Activated naive CD4-positive, alpha-beta T cell (primary cell): ENCODE measurements at regions not wholly inside any gene's neighbourhood (a gene's known extent, or its start where the extent isn't known, plus 50 kb on each side); places are given as distances from the start of the nearest gene placed in this dataset.
"Not testable (repeated sequence)": the region's sequence is repeated elsewhere in the genome, so short reads cannot be mapped to it uniquely, and the experiment has no call there.

Experiments used
- DNase-seq, 4 experiments: peaks; one replicate each; lab custom pipeline; 2025; lab: John Stamatoyannopoulos, UW

DNA sequence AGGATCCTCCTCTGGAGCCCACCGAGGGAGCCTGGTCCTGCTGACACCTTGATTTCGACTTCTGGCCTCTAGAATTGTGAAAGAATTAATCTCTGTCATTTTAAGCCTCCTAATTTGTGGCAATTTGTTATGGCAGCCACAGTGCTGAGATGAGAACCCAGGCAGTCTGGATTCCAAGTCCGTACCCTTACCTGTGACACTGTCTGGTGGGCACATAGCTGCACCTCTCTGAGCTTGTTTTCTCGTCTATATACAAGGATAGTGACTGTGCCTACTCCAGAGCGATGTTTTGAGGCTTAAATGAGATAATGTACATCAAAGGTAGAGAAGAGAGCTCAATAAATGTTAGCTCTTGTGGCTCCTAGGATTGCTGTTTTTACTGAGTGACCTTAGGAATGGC lies 128.4 kb upstream of the MPHOSPH6 start:
- no peak for DNase-seq

DNA sequence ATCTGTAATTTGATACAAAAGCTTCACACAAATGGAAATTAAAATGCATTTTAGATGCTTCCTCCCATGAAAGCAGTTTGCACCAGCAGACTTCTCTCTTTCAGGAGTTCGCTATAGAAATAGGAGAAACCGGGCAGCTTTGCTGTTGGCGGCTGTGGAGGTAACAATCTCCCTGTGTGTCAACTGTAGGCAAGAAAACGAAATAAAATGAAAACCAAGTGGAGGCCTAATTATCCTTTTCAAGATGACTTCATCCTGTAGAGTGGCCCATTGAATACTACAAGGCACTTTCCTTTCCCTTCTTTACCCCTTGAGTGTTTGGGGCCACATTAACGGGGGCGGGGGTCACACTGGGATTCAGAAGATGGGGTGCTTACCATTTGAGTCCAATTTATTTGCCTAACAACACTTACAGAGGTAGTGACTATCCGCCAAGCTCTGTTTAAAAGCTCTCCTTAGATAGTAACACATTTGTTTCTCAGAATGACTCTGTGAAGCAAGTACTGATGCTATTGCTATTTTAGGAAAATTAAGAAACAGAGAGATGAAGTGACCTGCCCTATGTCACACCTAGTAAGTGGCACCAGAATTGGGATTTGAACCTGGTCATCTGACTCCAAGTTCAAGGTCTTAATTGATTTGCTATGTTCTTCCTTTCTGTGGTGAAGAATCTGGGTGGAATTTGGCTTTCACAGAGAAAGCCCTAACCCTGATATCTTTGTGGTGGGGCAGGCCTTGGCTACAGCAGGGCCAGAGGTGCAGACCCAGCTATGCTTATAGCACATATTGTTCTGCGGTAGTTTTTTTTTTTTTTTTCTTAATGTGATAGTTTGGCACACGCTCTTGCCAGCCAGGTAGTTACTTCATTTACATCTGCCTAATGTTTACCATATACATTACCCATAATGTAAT lies 125.5 kb upstream of the MPHOSPH6 start:
- no peak for DNase-seq

DNA sequence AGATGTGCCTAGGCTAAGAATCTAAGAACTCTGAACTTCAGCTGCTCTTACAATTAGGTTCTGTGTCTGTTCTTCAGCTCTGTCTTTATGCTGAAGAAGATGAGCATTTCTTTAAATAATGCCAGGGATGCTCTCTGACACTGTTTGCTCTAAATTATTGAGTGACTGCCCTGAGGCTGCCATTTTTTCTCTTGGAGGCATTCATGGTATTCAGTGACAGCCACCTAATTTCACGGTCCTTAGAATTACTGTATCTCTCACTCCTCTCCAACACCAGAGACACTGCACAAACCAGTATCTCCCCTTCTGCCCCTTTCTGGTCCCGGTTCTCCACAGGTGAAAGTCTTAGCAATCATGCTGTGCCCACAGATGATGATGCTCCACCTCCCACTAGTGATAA lies 123.6 kb upstream of the MPHOSPH6 start:
- DNase-seq, result no peak

DNA sequence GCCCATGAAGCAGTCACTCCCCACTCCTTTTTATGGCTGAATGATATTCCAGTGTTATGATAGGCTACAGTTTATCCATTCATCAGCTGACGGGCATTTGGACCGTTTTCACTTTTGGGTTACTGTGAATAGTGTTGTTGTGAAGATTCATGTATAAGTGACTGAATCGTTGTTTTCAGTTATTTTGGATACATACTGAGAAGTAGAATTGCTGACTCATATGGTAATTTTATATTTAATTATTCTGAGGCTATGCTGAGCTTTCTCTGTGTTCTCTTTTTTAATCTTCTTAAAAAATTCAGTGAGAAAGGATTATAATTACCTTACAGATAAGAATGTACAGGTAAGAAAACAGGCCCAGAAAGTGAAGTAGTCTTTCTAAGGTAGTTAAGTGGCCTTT lies 117.9 kb upstream of the MPHOSPH6 start:
- DNase-seq, result no peak

DNA sequence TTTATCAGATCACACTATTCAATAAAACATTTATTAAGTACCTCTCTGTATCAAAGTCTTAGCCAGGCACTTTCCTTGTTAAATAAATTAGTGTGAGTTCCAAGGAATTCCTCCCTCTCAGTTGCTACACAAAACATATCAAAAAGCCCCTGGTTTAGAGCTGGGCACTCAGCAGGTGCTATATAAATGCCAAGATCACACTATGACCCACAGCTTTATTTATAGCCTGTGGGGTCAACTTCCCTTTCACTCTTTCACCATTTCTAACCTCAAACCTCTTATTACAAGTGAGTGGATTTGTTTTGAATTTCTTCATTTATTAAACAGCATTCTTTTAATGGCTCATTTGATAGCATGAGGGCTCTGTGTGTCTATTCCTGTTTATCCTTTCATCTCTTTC lies 112.6 kb upstream of the MPHOSPH6 start:
- no peak for DNase-seq

DNA sequence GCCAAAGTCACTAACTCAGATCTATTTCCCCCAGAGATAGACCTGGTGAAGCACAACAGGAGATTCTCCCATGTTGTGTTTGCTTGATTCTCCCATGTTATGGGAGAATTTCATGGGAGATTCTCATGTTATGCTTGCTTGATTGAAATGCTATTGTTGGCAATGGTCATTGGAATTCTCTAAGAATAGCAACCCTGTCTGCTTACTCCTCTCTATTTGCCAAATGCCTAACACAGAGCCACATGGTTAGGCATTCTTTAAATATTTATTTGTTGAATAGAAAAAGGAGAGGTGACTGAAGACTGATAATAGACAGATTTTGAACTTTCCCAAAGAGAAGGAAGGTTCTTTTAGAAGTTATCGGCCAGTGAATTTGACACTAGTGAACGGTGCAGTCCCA lies 111.5 kb upstream of the MPHOSPH6 start:
- DNase-seq, result no peak

DNA sequence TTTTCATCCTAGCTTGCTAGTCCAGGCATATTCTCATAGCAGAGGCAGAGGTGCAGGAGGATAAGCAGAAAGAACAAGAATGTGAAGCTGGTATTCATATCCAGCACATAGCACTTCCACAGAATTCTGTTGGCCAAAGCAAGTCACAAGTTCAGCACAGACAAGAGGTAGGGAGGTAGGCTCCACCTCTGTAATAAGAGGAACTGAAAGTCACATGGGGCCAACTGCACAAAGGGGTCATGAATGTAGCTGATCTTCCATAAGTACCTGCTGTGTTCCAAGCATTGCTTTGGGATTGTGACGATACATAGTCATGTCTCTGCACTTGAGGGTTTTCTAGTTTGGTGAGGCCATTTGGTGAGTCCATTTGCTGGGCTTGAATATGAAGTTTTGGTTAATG lies 110.8 kb upstream of the MPHOSPH6 start:
- no peak for DNase-seq

DNA sequence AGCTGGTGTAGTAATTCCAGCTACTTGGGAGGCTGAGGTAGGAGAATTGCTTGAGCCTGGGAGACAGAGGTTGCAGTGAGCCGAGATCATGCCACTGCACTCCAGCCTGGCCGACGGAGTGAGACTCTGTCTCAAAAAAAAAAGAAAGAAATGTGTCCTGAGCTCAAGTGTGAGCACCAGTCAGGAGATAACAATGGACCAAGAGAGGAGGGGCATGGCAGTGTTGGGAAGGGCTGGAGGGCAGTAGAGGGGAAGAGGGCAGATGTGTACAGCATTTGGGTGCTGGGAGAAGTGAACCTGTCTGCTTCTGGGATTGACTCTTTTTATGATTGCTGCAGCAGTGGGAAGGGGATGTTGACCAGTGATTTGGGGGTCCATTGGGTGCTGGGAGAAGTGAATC lies 105.3 kb upstream of the MPHOSPH6 start:
- DNase-seq, result not testable (repeated sequence)

DNA sequence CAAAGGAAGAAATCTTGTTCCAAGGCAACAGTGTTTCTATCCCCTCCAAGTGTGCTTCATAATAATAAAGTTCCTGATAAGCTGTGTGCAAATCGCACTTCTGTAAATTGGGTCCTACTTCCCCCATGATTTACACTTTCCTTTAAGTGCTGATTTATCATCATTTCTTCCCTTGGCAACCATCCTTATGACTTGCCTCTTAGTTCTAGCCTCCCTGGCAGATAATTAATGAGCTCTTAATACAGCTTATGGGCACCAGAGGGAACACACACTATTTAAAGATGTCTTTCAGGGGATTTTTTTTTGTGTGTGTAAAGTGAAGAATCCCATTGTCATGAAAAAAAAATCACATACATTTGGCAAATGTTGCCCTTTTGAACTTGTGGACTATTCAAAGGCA lies 101.6 kb upstream of the MPHOSPH6 start:
- no peak for DNase-seq

DNA sequence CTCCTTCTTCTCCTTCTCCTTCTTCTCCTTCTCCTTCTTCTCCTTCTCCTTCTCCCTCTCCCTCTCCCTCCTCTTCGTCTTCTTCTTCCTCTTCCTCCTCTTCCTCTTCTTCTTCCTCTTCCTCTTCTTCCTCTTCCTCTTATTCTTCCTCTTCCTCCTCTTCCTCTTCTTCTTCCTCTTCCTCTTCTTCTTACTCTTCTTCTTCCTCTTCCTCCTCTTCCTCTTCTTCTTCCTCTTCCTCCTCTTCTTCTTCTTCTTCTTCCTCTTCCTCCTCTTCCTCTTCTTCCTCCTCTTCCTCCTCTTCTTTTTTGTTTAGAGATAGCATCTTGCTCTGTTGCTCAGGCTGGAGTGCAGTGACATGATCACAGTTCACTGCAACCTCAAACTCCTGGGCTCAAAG lies 97.7 kb upstream of the MPHOSPH6 start:
- not testable (repeated sequence) for DNase-seq

DNA sequence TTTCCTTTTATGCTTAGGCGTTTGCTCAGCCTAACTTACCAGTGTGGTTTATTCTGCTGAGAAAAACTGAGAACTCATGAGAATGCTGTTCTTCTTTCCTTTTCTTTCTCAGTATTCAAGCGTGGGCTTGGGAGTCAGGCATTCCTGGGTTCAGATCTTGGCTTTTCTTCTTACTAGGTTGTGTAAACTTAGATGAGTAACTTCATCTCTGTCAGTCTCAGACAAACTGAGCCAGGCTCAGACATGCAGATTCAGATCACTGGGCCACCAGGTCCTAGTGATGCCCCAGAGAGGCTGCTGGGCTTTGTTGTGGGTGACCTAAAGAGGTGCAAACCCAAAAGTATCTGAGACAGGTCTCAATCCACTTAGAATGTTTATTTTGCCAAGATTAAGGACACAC lies 95.8 kb upstream of the MPHOSPH6 start:
- no peak for DNase-seq

DNA sequence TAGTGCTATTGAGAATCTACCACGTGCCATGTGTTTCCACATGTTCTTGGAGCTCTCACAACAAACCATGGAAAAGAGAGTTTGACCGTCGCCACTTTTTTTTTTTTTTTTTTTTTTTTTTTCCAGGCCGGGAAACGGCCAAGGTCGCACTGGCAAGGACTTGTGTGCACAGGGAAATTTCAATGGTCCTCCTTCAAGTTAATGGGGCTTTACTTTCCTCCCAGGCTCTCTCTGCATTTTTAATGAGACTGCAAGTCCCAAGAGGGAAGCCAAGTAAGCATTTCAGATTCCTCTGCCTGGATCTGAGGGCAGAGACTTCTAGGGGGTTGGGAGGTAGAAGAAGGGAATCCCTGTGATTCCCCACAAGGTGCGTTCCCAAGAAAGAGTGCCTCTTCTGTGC lies 94.7 kb upstream of the MPHOSPH6 start:
- no peak for DNase-seq

DNA sequence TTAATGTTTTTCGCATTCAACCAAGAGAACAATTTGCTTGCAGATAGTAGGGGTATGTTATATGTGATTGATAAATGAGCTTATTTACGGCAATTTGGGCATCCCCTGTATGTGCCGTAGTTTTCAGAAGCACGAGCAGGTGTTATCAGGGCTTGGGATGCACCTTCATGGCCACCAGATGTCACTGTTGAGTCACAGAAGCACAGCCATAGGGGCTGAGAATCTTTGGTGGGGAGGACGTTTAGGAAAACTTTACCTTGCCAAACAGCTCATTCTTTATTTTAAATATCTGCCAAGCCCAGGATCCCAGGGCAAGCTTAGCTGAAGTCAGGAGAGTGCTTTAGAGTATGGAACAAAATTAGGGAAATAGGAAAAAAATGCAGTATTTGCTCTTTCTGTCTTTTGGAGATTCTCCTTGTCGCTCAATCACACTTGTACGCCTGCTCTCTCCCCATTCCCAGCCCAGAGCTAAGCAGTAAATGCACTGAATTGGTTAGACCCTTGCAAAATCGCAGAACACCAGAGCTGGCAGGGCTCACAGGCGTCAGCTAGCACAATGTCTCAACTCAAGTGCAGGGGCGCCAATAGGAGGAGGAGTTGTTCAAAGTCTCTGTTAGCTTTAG lies 93.6 kb upstream of the MPHOSPH6 start:
- DNase-seq, result peak in 2 of 4 experiments; percentile 4 to 8

DNA sequence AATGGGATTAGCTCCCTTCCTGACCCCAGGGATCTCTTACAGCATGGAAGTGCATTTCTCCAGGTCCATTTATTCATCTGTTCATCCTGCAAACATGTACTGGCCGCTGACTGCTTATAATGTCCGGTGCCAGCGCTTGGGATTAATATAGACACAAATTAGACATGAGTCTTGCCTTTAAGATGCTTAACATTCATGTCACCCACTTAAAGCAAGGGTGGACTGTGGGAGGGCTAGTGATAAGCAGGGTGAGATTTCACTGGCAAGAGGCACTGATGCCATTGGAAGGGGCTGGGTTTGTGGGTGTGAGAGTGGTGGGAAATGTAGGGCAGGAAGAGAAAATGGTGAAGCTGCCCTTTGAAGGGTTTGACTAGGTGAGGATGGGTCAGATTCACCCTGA lies 92.2 kb upstream of the MPHOSPH6 start:
- no peak for DNase-seq

DNA sequence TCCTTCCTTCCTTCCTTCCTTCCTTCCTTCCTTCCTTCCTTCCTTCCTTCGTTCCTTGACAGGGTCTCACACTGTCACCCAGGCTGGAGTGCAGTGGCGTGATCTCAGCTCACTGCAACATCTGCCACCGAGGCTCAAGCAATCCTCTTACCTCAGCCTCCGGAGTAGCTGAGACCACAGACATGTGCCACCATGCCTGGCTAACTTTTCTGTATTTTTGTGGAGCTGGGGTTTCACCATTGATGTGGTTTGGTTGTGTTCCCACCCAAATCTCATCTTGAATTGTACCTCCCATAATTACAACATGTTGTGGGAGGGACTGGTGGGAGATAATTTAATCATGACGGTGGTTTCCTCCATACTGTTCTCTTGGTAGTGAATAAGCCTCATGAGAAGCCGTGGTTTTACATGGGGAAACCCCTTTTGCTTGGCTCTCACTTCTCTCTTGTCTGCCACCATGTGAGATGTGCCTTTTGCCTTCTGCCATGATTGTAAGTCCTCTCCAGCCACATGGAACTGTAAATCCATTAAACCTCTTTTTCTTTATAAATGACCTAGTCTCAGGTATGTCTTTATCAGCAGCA lies 90.3 kb upstream of the MPHOSPH6 start:
- DNase-seq, result no peak

DNA sequence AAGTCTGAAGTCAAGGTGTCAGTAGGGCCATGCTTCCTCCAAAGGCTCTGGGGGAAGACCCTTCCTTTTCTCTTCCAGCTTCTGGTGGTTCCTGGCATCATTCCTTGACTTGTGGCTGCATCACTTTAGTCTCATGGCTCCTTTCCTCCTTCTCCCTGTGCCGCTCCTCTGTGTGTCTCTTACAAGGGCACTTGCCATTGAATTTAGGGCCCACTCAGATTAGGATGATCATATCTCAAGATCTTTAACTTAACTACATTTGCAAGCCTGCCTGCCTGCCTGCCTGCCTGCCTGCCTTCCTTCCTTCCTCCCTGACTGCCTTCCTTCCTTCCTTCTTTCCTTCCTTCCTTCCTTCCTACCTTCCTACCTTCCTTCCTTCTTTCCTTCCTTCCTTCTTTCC lies 89.7 kb upstream of the MPHOSPH6 start:
- DNase-seq, result no peak

DNA sequence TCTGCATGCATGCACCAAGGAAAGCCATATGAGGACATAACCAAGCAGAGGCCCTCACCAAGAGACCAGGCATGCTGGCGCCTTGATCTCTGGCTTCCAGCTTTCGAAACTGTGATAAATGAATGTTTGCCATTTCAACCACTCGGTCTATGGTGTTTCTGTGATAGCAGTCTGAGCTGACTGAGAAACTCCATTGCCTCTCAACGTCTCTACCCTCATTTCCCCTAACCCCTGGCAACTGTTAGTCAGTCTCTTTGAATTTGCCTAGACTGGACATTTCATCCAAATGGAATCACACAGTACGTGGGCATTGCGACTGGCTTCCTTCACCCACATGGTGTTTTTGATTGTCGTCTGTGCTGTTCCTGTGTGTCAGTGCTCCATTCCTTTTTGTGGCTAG lies 88.0 kb upstream of the MPHOSPH6 start:
- DNase-seq, result no peak

DNA sequence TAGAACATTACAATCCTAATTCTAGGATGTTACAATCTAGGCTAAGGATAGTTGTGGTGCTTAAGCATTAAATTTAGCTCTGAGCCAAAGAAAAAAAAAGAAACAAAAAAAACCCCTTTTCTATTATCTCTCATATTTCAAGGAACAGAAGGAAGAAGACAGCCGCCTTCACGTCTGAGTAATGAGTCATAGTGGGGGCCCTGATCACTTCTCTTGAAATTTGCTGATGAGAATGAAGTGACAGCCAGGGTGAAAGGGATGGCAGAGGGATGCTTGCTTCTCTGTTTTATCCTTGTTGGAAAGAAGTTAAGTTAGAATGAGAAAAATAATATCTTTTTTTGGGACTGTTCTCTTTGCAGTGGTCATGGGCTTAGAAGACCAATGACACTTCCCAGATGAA lies 82.6 kb upstream of the MPHOSPH6 start:
- DNase-seq, result no peak

DNA sequence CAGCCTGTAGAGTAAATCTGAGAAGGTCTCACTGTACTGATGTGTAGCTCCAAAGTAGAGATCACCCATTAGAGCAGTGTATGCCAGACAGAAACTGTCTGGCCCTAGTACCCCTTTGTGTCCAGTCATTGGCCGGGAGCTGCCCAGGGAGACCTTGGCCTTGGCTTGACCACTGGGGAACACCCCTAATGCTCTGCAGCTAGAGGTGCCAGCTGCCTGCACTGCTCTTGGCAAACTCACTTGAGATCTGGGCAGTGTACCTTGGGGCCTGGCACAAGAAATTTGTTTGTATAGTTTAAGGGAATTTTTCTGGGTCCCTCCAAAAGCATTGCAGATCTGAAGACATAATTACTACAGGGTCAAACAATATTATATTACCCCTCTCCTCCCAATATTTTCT lies 78.7 kb upstream of the MPHOSPH6 start:
- DNase-seq, result no peak

DNA sequence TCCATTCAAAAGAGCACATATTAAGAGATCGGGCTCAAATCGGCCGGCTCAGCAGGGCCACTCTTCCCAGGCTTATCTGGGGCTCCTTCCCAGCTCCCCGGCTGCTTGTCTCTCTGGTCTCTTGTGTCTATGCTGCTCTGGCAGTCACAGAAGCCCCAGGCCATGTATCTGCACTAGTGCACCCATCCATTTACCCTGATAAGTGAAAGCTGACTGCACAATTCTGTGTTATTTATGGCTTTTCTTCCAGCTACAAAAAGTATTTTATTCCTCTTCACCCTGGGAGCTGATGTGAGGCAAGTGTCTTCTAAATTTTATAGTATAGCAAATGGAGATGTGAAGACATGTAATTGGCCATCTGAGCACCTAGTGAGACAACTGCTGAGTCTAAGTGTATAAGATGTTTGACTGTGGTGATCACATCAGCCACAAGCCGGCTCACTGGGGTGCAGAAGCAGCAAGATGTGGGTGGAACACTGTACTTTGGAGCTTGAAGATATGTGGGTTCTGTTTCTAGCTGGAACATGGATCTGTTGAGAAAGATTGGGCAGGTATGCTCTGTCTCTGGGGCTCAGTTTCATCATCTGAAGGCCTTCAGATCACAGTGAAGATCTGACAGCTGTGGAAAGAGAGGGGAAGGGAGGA lies 78.1 kb upstream of the MPHOSPH6 start:
- DNase-seq, result no peak

DNA sequence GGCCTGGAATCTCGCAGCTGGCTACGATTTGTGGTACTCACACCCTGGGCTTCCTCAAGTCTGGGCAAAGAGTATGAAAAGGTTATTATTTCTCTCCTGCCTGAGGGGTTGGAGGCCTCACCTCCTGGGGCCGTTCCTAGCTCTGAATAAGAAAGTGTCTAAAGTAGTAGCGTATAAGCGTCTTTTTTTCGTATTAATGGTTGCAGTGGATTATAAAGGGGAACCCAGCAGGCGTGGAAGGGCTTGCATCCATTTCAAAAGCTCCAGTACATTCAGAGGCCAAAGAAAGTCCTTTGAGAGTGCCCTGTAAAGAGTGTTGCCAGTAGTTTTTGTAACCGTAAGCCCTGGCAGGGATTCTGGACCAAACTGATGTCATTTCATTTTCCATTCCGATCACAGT lies 72.2 kb upstream of the MPHOSPH6 start:
- DNase-seq, result no peak

DNA sequence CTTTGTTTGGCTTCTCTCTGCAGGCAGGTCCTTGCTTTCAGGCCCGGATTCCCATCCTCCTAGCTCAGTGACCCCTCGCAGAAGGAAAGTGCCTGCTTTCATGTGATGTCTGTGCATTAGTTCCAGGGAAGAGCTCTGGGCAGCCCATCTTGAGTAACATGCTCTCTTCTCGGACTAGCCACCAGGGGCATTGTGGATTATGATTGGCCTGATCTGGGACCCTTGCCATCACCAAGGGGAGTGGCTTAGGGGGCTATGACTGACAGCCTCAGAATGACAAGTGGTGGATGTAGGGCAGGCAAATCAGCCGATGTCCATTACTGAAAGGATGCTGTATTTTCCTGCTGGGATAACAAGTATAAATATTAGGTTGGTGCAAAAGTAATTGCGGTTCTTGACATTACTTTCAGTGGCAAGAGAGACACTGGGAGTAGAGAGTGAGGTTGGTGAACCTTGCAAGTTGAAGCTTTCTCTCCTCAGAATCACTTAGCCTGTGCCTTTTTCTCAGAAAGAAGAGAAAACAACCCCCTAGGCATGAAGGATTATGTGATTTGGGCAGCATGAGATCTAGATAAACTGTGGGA lies 71.5 kb upstream of the MPHOSPH6 start:
- DNase-seq, result no peak
